ENCODE measurements at regions not wholly inside any gene's neighbourhood (a gene's known extent, or its start where the extent isn't known, plus 50 kb on each side); places are given as distances from the start of the nearest gene placed in this dataset.
A peak's percentile ranks its signal among the peaks of the same experiment; 100 is the strongest.
"Not testable (repeated sequence)": the region's sequence is repeated elsewhere in the genome, so short reads cannot be mapped to it uniquely, and the experiment has no call there.

GRCh38 chr6:14552891-14553290 is 435.3 kb downstream of the CD83 start:
- no peak for DNase-seq (ENCODE audit: low read depth)

GRCh38 chr6:14553515-14553914 is 435.9 kb downstream of the CD83 start:
- DNase-seq (ENCODE audit: low read depth): no peak

GRCh38 chr6:14555804-14556203 is 438.2 kb downstream of the CD83 start:
- no peak for DNase-seq (ENCODE audit: low read depth)

GRCh38 chr6:14559746-14560536 is 442.4 kb downstream of the CD83 start:
- no peak for DNase-seq (ENCODE audit: low read depth)

GRCh38 chr6:14561563-14561962 is 444.0 kb downstream of the CD83 start:
- not testable (repeated sequence) for DNase-seq (ENCODE audit: low read depth)

- DNase-seq (ENCODE audit: low read depth): no peak
These were observed 450.3 kb downstream of the CD83 start for GRCh38 chr6:14567842-14568241.

GRCh38 chr6:14569394-14569793 is 451.8 kb downstream of the CD83 start:
- no peak for DNase-seq (ENCODE audit: low read depth)

GRCh38 chr6:14569874-14570273 is 452.3 kb downstream of the CD83 start:
- not testable (repeated sequence) for DNase-seq (ENCODE audit: low read depth)

GRCh38 chr6:14571001-14571400 is 453.4 kb downstream of the CD83 start:
- DNase-seq (ENCODE audit: low read depth): no peak

GRCh38 chr6:14571746-14572145 is 454.2 kb downstream of the CD83 start:
- DNase-seq (ENCODE audit: low read depth): no peak

GRCh38 chr6:14573267-14573666 is 455.7 kb downstream of the CD83 start:
- no peak for DNase-seq (ENCODE audit: low read depth)

GRCh38 chr6:14573703-14574290 is 456.2 kb downstream of the CD83 start:
- no peak for DNase-seq (ENCODE audit: low read depth)

GRCh38 chr6:14575961-14576360 is 458.4 kb downstream of the CD83 start:
- DNase-seq (ENCODE audit: low read depth): no peak

- DNase-seq (ENCODE audit: low read depth): no peak
These were observed 461.4 kb downstream of the CD83 start for GRCh38 chr6:14578994-14579393.

- DNase-seq (ENCODE audit: low read depth): no peak
These were observed 465.2 kb downstream of the CD83 start for GRCh38 chr6:14582749-14583148.

GRCh38 chr6:14583826-14584225 is 466.3 kb downstream of the CD83 start:
- DNase-seq (ENCODE audit: low read depth): no peak

- DNase-seq (ENCODE audit: low read depth): no peak
These were observed 466.9 kb downstream of the CD83 start for GRCh38 chr6:14584450-14584849.

GRCh38 chr6:14585689-14586088 is 468.1 kb downstream of the CD83 start:
- no peak for DNase-seq (ENCODE audit: low read depth)

GRCh38 chr6:14589175-14589574 is 471.6 kb downstream of the CD83 start:
- DNase-seq (ENCODE audit: low read depth): no peak

GRCh38 chr6:14590586-14590985 is 473.0 kb downstream of the CD83 start:
- no peak for DNase-seq (ENCODE audit: low read depth)

GRCh38 chr6:14591998-14592397 is 474.4 kb downstream of the CD83 start:
- no peak for DNase-seq (ENCODE audit: low read depth)

GRCh38 chr6:14593286-14593685 is 475.7 kb downstream of the CD83 start:
- DNase-seq (ENCODE audit: low read depth): no peak

GRCh38 chr6:14595751-14596150 is 478.2 kb downstream of the CD83 start:
- no peak for DNase-seq (ENCODE audit: low read depth)

GRCh38 chr6:14596410-14596809 is 478.8 kb downstream of the CD83 start:
- DNase-seq (ENCODE audit: low read depth): peak; percentile 4

Measured in HS-5 (cell line).